Naive thymus-derived CD4-positive, alpha-beta T cell (primary cell): ENCODE measurements at regions not wholly inside any gene's neighbourhood (a gene's known extent, or its start where the extent isn't known, plus 50 kb on each side); places are given as distances from the start of the nearest gene placed in this dataset.

Experiments used
- ATAC-seq: fragments of 150-1000 bp; cut with Tn5 transposase; 2 replicates; pipeline ENCODE4 v1.10.0; 2021; ENCODE audit warnings: mild to moderate bottlenecking, moderate library complexity
- CTCF ChIA-PET: fragments of 350-600 bp; sonication (Branson Sonifier 250); formaldehyde crosslinking; loops from one replicate; lab custom pipeline; 2021; ENCODE audit warnings: antibody characterized with exemption; lab: Charles Lee
- POLR2A ChIA-PET: fragments of 350-600 bp; sonication (Branson Sonifier 250); formaldehyde crosslinking; loops from one replicate; lab custom pipeline; 2021; ENCODE audit warnings: antibody characterized with exemption, inconsistent platforms; lab: Charles Lee
- DNase-seq, 9 donors: peaks; one replicate each; pipeline versions ENCODE4 v3.0.0 to v3.0.0-alpha.2; 2020 to 2022; ENCODE audit warnings: mixed read lengths in 1 of 9
- H3K27ac ChIP-seq: one replicate; pipeline ENCODE4 v1.7.0; 2013; ENCODE audit warnings: mild to moderate bottlenecking, low read depth, low read length, moderate library complexity
- H3K27me3 ChIP-seq, 2 donors: one replicate each; pipeline ENCODE4 v1.7.0; 2013; ENCODE audit warnings: low read length in 2 of 2, mild to moderate bottlenecking in 2 of 2, moderate library complexity in 2 of 2; ENCODE audit not compliant: control insufficient read depth in 2 of 2, insufficient read depth in 2 of 2
- H3K36me3 ChIP-seq, 3 experiments: 1 replicate in 2 of 3; 2 replicates in 1 of 3; pipeline ENCODE4 v1.7.0; 2013; ENCODE audit warnings: low read length in 3 of 3, mild to moderate bottlenecking in 3 of 3, moderate library complexity in 1 of 3; ENCODE audit not compliant: insufficient read depth in 3 of 3, control insufficient read depth in 2 of 3
- H3K4me1 ChIP-seq, 2 donors: one replicate each; pipeline ENCODE4 v1.7.0; 2013; ENCODE audit warnings: low read length in 2 of 2, mild to moderate bottlenecking in 2 of 2, moderate library complexity in 1 of 2; ENCODE audit not compliant: control insufficient read depth in 2 of 2, insufficient read depth in 2 of 2
- H3K4me3 ChIP-seq: 2 replicates; pipeline ENCODE4 v1.7.0; 2013; ENCODE audit warnings: mild to moderate bottlenecking, low read length
- H3K9me3 ChIP-seq, 3 experiments: 1 replicate in 2 of 3; 2 replicates in 1 of 3; pipeline ENCODE4 v1.7.0; 2013; ENCODE audit warnings: low read length in 3 of 3; ENCODE audit not compliant: control insufficient read depth in 2 of 3
- H3K27ac Mint-ChIP-seq, 9 donors: one replicate each; pipeline ENCODE4 v1.8.0; 2020 to 2022; ENCODE audit warnings: mixed read lengths in 9 of 9, mild to moderate bottlenecking in 8 of 9, moderate library complexity in 5 of 9, inconsistent platforms in 2 of 9
- H3K27me3 Mint-ChIP-seq, 5 donors: one replicate each; pipeline ENCODE4 v1.8.0; 2021 to 2022; ENCODE audit warnings: mixed read lengths in 5 of 5, mild to moderate bottlenecking in 1 of 5
- H3K36me3 Mint-ChIP-seq, 5 donors: one replicate each; pipeline ENCODE4 v1.8.0; 2020 to 2022; ENCODE audit warnings: mixed read lengths in 5 of 5, mild to moderate bottlenecking in 3 of 5, inconsistent platforms in 1 of 5
- H3K4me1 Mint-ChIP-seq, 7 donors: one replicate each; pipeline ENCODE4 v1.8.0; 2020 to 2022; ENCODE audit warnings: mixed read lengths in 7 of 7, mild to moderate bottlenecking in 3 of 7, inconsistent platforms in 1 of 7
- H3K4me3 Mint-ChIP-seq, 10 donors: one replicate each; pipeline ENCODE4 v1.8.0; 2020 to 2022; ENCODE audit warnings: mild to moderate bottlenecking in 10 of 10, mixed read lengths in 10 of 10, moderate library complexity in 6 of 10, inconsistent platforms in 2 of 10
- H3K9me3 Mint-ChIP-seq, 11 donors: one replicate each; pipeline ENCODE4 v1.8.0; 2020 to 2022; ENCODE audit warnings: mixed read lengths in 11 of 11, mild to moderate bottlenecking in 4 of 11, inconsistent platforms in 1 of 11, moderate library complexity in 1 of 11
- intact Hi-C, 2 donors: fragments of 100-400 bp; cut with micrococcal nuclease; formaldehyde crosslinking; loops; one replicate each; pipeline ENCODE4 v1.15.1; 2023

GRCh38 chr1:172914501-172915144 is 136.1 kb downstream of the TNFSF18 start:
- Mint-ChIP-seq H3K4me1 (peaks cover 0 to under 1% (median 0%) of the 10 kb centered on the region in 7 donors), H3K9me3 (peaks cover 0 to 20% (median 10%) of the 10 kb centered on the region in 11 donors), H3K4me3 (no peak overlapping the region), H3K27me3 (peaks cover 0 to 28% (median 0%) of the 10 kb centered on the region in 5 donors), H3K27ac (no peak overlapping the region), H3K36me3 (peaks cover 4 to 12% (median 8%) of the 10 kb centered on the region in 5 donors)
- Histone ChIP-seq H3K4me3 (no peak overlapping the region), H3K4me1 (no peaks in the 10 kb centered on the region), H3K27ac (no peak overlapping the region), H3K27me3 (no peaks in the 10 kb centered on the region), H3K36me3 (no peaks in the 10 kb centered on the region), H3K9me3 (peaks cover 0 to 9% (median 0%) of the 10 kb centered on the region in 3 experiments)
- ChIA-PET POLR2A (no interaction called here), CTCF (interaction anchor here (0.7 kb wide), 1 partner anchor 98 kb away, joined by 5 read pairs; no protein-coding TSS in a partner anchor)
- intact Hi-C loops, result no loop called here
- DNase-seq (no peak), ATAC-seq (no peak)

- H3K9me3 ChIP-seq, result peaks cover 0 to 9% (median 0%) of the 10 kb centered on the region in 3 experiments
- no peak overlapping the region for H3K27ac Mint-ChIP-seq
- no peaks in the 10 kb centered on the region for H3K4me1 Mint-ChIP-seq
- ATAC-seq, result no peak
- H3K4me3 ChIP-seq, result no peak overlapping the region
- no peaks in the 10 kb centered on the region for H3K4me1 ChIP-seq
- no peaks in the 10 kb centered on the region for H3K36me3 ChIP-seq
- no peak overlapping the region for H3K27ac ChIP-seq
- H3K27me3 ChIP-seq, result no peaks in the 10 kb centered on the region
- H3K27me3 Mint-ChIP-seq, result peaks cover 0 to 28% (median 0%) of the 10 kb centered on the region in 5 donors
- POLR2A ChIA-PET, result no interaction called here
- peaks cover 4 to 12% (median 8%) of the 10 kb centered on the region in 5 donors for H3K36me3 Mint-ChIP-seq
- H3K9me3 Mint-ChIP-seq, result peaks cover 0 to 20% (median 10%) of the 10 kb centered on the region in 11 donors
- CTCF ChIA-PET, result no interaction called here
- intact Hi-C loops, result no loop called here
- no peak for DNase-seq
- H3K4me3 Mint-ChIP-seq, result no peak overlapping the region
These were observed 135.5 kb downstream of the TNFSF18 start for GRCh38 chr1:172915271-172915670.

- H3K36me3 Mint-ChIP-seq, result peaks cover 4 to 12% (median 8%) of the 10 kb centered on the region in 5 donors
- peaks cover 0 to 28% (median 0%) of the 10 kb centered on the region in 5 donors for H3K27me3 Mint-ChIP-seq
- Histone ChIP-seq H3K4me3 (no peak overlapping the region), H3K27ac (no peak overlapping the region), H3K36me3 (no peaks in the 10 kb centered on the region), H3K4me1 (no peaks in the 10 kb centered on the region), H3K9me3 (peaks cover 0 to 9% (median 0%) of the 10 kb centered on the region in 3 experiments), H3K27me3 (no peaks in the 10 kb centered on the region)
- intact Hi-C loops, result no loop called here
- ChIA-PET POLR2A (no interaction called here), CTCF (no interaction called here)
- no peak for ATAC-seq
- H3K27ac Mint-ChIP-seq, result no peak overlapping the region
- H3K4me1 Mint-ChIP-seq, result no peaks in the 10 kb centered on the region
- no peak overlapping the region for H3K4me3 Mint-ChIP-seq
- peaks cover 0 to 20% (median 10%) of the 10 kb centered on the region in 11 donors for H3K9me3 Mint-ChIP-seq
- no peak for DNase-seq
These were observed 134.6 kb downstream of the TNFSF18 start for GRCh38 chr1:172916116-172916515.

GRCh38 chr1:172917972-172918371 is 132.8 kb downstream of the TNFSF18 start:
- no peaks in the 10 kb centered on the region for H3K4me1 Mint-ChIP-seq

GRCh38 chr1:172918478-172918877 is 132.3 kb downstream of the TNFSF18 start:
- no peaks in the 10 kb centered on the region for H3K36me3 ChIP-seq
- CTCF ChIA-PET, result no interaction called here
- no peaks in the 10 kb centered on the region for H3K9me3 ChIP-seq
- no peak overlapping the region for H3K4me3 Mint-ChIP-seq
- DNase-seq (no peak), ATAC-seq (no peak)
- no peaks in the 10 kb centered on the region for H3K4me1 ChIP-seq
- peaks cover 0 to 21% (median 0%) of the 10 kb centered on the region in 5 donors for H3K27me3 Mint-ChIP-seq
- POLR2A ChIA-PET, result no interaction called here
- H3K27me3 ChIP-seq, result no peaks in the 10 kb centered on the region
- no peak overlapping the region for H3K27ac ChIP-seq
- H3K27ac Mint-ChIP-seq, result no peak overlapping the region
- intact Hi-C loops, result no loop called here
- no peak overlapping the region for H3K4me3 ChIP-seq
- H3K4me1 Mint-ChIP-seq, result no peaks in the 10 kb centered on the region
- H3K9me3 Mint-ChIP-seq, result peaks cover 0 to 11% (median 2%) of the 10 kb centered on the region in 11 donors
- H3K36me3 Mint-ChIP-seq, result peaks cover under 1 to 3% (median 2%) of the 10 kb centered on the region in 5 donors

More at GRCh38 chr1:172917972-172918371, 132.8 kb downstream of the TNFSF18 start:
- ChIA-PET POLR2A (no interaction called here), CTCF (interaction anchor here (0.6 kb wide), 1 partner anchor 96 kb away, joined by 3 read pairs; no protein-coding TSS in a partner anchor)
- peaks cover 0 to 25% (median 0%) of the 10 kb centered on the region in 5 donors for H3K27me3 Mint-ChIP-seq
- no peaks in the 10 kb centered on the region for H3K4me1 ChIP-seq
- H3K27ac Mint-ChIP-seq, result no peak overlapping the region
- H3K9me3 ChIP-seq, result peaks cover 0 to 4% (median 0%) of the 10 kb centered on the region in 3 experiments
- peaks cover 4 to 8% (median 4%) of the 10 kb centered on the region in 5 donors for H3K36me3 Mint-ChIP-seq
- H3K4me3 ChIP-seq, result no peak overlapping the region
- H3K9me3 Mint-ChIP-seq, result peaks cover 0 to 15% (median 7%) of the 10 kb centered on the region in 11 donors
- ATAC-seq (no peak), DNase-seq (no peak)
- no peaks in the 10 kb centered on the region for H3K27me3 ChIP-seq
- intact Hi-C loops, result no loop called here
- no peaks in the 10 kb centered on the region for H3K36me3 ChIP-seq
- no peak overlapping the region for H3K27ac ChIP-seq
- no peak overlapping the region for H3K4me3 Mint-ChIP-seq

GRCh38 chr1:172926070-172926469 is 124.7 kb downstream of the TNFSF18 start:
- Mint-ChIP-seq H3K27me3 (peaks cover 0 to 29% (median 0%) of the 10 kb centered on the region in 5 donors), H3K4me1 (no peaks in the 10 kb centered on the region), H3K27ac (no peak overlapping the region), H3K9me3 (no peaks in the 10 kb centered on the region), H3K36me3 (peaks cover 0 to 4% (median 0%) of the 10 kb centered on the region in 5 donors), H3K4me3 (no peak overlapping the region)
- no peaks in the 10 kb centered on the region for H3K36me3 ChIP-seq
- no peak overlapping the region for H3K27ac ChIP-seq
- DNase-seq, result no peak
- POLR2A ChIA-PET, result no interaction called here
- H3K27me3 ChIP-seq, result no peaks in the 10 kb centered on the region
- CTCF ChIA-PET, result interaction anchor here (1.0 kb wide), 1 partner anchor 29 kb away, joined by 3 read pairs; no protein-coding TSS in a partner anchor
- no peaks in the 10 kb centered on the region for H3K4me1 ChIP-seq
- intact Hi-C loops, result no loop called here
- H3K4me3 ChIP-seq, result no peak overlapping the region
- H3K9me3 ChIP-seq, result no peaks in the 10 kb centered on the region
- ATAC-seq, result no peak
